ENCODE measurements at regions not wholly inside any gene's neighbourhood (a gene's known extent, or its start where the extent isn't known, plus 50 kb on each side); places are given as distances from the start of the nearest gene placed in this dataset.

- TF ChIP-seq, protein P1, sequence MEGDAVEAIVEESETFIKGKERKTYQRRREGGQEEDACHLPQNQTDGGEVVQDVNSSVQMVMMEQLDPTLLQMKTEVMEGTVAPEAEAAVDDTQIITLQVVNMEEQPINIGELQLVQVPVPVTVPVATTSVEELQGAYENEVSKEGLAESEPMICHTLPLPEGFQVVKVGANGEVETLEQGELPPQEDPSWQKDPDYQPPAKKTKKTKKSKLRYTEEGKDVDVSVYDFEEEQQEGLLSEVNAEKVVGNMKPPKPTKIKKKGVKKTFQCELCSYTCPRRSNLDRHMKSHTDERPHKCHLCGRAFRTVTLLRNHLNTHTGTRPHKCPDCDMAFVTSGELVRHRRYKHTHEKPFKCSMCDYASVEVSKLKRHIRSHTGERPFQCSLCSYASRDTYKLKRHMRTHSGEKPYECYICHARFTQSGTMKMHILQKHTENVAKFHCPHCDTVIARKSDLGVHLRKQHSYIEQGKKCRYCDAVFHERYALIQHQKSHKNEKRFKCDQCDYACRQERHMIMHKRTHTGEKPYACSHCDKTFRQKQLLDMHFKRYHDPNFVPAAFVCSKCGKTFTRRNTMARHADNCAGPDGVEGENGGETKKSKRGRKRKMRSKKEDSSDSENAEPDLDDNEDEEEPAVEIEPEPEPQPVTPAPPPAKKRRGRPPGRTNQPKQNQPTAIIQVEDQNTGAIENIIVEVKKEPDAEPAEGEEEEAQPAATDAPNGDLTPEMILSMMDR (IDR thresholded peaks at IDR 0.05), result no peak
- TF ChIP-seq POLR2A (IDR thresholded peaks at IDR 0.05) (no peak), POLR2AphosphoS5 (IDR thresholded peaks at IDR 0.05) (no peak), EP300 (IDR thresholded peaks at IDR 0.05; ENCODE audit: low read depth) (no peak)
Measured at GRCh38 chr16:50984688-50985087, 166.4 kb downstream of the SALL1 start.
